GM12891 (cell line): ENCODE measurements at regions not wholly inside any gene's neighbourhood (a gene's known extent, or its start where the extent isn't known, plus 50 kb on each side); places are given as distances from the start of the nearest gene placed in this dataset.

Experiments used
- POLR2AphosphoS5 ChIP-seq: IDR thresholded peaks from 2 replicates; pipeline ENCODE4 v1.6.1; 2011; ENCODE audit warnings: low read depth, low read length, control low read depth
- POU2F2 ChIP-seq: IDR thresholded peaks from 2 replicates; pipeline ENCODE4 v1.6.1; 2011; ENCODE audit warnings: low read depth, mild to moderate bottlenecking, control low read depth, low read length, moderate library complexity
- TAF1 ChIP-seq: IDR thresholded peaks from 2 replicates; pipeline ENCODE4 v1.6.1; 2011; ENCODE audit warnings: low read depth, low read length, control low read depth

DNA sequence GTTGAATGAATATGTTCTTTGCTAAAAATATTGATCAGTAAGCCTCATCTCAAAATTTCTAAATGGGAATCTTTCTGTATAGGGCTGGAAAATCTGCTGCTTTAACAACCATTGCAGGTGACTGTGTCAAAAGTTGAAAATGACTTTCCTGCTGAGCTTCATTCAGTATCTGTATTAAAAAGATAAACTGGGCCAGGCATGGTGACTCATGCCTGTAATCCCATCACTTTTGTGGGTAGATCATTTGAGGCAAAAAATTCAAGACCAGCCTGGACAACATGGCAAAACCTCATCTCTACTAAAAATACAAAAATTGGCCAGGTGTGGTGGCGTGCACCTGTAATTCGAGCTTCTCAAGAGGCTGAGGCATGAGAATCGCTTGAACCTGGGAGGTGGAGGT, 213.7 kb upstream of the SYT10 start:
- TF ChIP-seq POLR2AphosphoS5 (no peak), POU2F2 (no peak), TAF1 (no peak)
